ENCODE measurements at regions not wholly inside any gene's neighbourhood (a gene's known extent, or its start where the extent isn't known, plus 50 kb on each side); places are given as distances from the start of the nearest gene placed in this dataset.

GRCh38 chr11:92409355-92409754 lies 184.7 kb downstream of the FAT3 start:
- TF ChIP-seq TAF1 (IDR thresholded peaks at IDR 0.05; ENCODE audit: borderline replicate concordance, low read depth, low read length) (no peak), POLR2AphosphoS5 (IDR thresholded peaks at IDR 0.05; ENCODE audit: low read depth, low read length) (no peak)
